ENCODE measurements at regions not wholly inside any gene's neighbourhood (a gene's known extent, or its start where the extent isn't known, plus 50 kb on each side); places are given as distances from the start of the nearest gene placed in this dataset.

GRCh38 chr18:77911971-77912605 is 662.4 kb downstream of the GALR1 start (continued):
- TF ChIP-seq ARNTL (CRISPR knock-in tag; IDR thresholded peaks at IDR 0.05; ENCODE audit: borderline replicate concordance, low read depth), result no peak
- TF ChIP-seq SNAI2 (CRISPR knock-in tag; IDR thresholded peaks at IDR 0.05), result no peak
- no peak for TF ChIP-seq ZFP30 (CRISPR knock-in tag; IDR thresholded peaks at IDR 0.05)
- no peak for TF ChIP-seq ZNF8 (CRISPR knock-in tag; IDR thresholded peaks at IDR 0.05)

- TF ChIP-seq ZNF70 (CRISPR knock-in tag; IDR thresholded peaks at IDR 0.05), result no peak
- no peak for TF ChIP-seq CSDC2 (CRISPR knock-in tag; IDR thresholded peaks at IDR 0.05)
- ATAC-seq, result no peak
Measured at GRCh38 chr18:77918730-77919129, 669.1 kb downstream of the GALR1 start.

- no peak for ATAC-seq
- TF ChIP-seq TOX (CRISPR knock-in tag; IDR thresholded peaks at IDR 0.05; ENCODE audit: borderline replicate concordance) (no peak), ZNF70 (CRISPR knock-in tag; IDR thresholded peaks at IDR 0.05) (no peak), ZNF565 (CRISPR knock-in tag; conservative IDR thresholded peaks at IDR 0.05; ENCODE audit: low read depth) (no peak), TSHZ2 (CRISPR knock-in tag; IDR thresholded peaks at IDR 0.05) (no peak), POU6F1 (CRISPR knock-in tag; IDR thresholded peaks at IDR 0.05; ENCODE audit: borderline replicate concordance, low read depth) (no peak), BACH2 (CRISPR knock-in tag; IDR thresholded peaks at IDR 0.05; ENCODE audit: borderline replicate concordance) (no peak), CREB5 (CRISPR knock-in tag; IDR thresholded peaks at IDR 0.05; ENCODE audit: low read depth) (no peak), SNAI2 (CRISPR knock-in tag; IDR thresholded peaks at IDR 0.05) (no peak), ZFP30 (CRISPR knock-in tag; IDR thresholded peaks at IDR 0.05) (no peak)
Measured at GRCh38 chr18:77919923-77920322, 670.3 kb downstream of the GALR1 start.

- no peak for ATAC-seq
- no peak for TF ChIP-seq OSR1 (CRISPR knock-in tag; IDR thresholded peaks at IDR 0.05)
- no peak for TF ChIP-seq CREB5 (CRISPR knock-in tag; IDR thresholded peaks at IDR 0.05; ENCODE audit: low read depth)
- TF ChIP-seq BACH2 (CRISPR knock-in tag; IDR thresholded peaks at IDR 0.05; ENCODE audit: borderline replicate concordance), result no peak
- TF ChIP-seq CSRNP3 (CRISPR knock-in tag; IDR thresholded peaks at IDR 0.05), result no peak
- TF ChIP-seq ISL1 (CRISPR knock-in tag; IDR thresholded peaks at IDR 0.05), result no peak
- no peak for TF ChIP-seq PPARA (CRISPR knock-in tag; IDR thresholded peaks at IDR 0.05; ENCODE audit: borderline replicate concordance)
- TF ChIP-seq POU6F1 (CRISPR knock-in tag; IDR thresholded peaks at IDR 0.05; ENCODE audit: borderline replicate concordance, low read depth), result no peak
- TF ChIP-seq TSHZ2 (CRISPR knock-in tag; IDR thresholded peaks at IDR 0.05), result no peak
- TF ChIP-seq GLIS3 (CRISPR knock-in tag; IDR thresholded peaks at IDR 0.05), result no peak
- no peak for TF ChIP-seq SNAI2 (CRISPR knock-in tag; IDR thresholded peaks at IDR 0.05)
Measured at GRCh38 chr18:77935342-77935741, 685.7 kb downstream of the GALR1 start.
